Lung (tissue), 11 donors: ENCODE measurements at regions not wholly inside any gene's neighbourhood (a gene's known extent, or its start where the extent isn't known, plus 50 kb on each side); places are given as distances from the start of the nearest gene placed in this dataset.

Experiments used
- ATAC-seq: fragments of 200-7000 bp; cut with Tn5 transposase; one replicate; pipeline ENCODE4 v1.9.1; 2020; ENCODE audit warnings: moderate number of reproducible peaks; ENCODE audit not compliant: insufficient read depth, low FRiP score
- DNase-seq, 3 donors: peaks; one replicate each; pipeline ENCODE4 v3.0.0-alpha.2; 2013 to 2017
- H3K27ac ChIP-seq, 2 donors: one replicate each; pipeline ENCODE4 v1.5.1; 2013; ENCODE audit warnings: mild to moderate bottlenecking in 2 of 2, moderate library complexity in 2 of 2, control low read depth in 1 of 2, inconsistent platforms in 1 of 2, low read depth in 1 of 2, low read length in 1 of 2
- H3K27me3 ChIP-seq, 3 donors: one replicate each; pipeline ENCODE4 v1.5.1; 2013; ENCODE audit warnings: low read length in 2 of 3; ENCODE audit not compliant: control insufficient read depth in 3 of 3, insufficient read depth in 3 of 3
- H3K36me3 ChIP-seq, 4 donors: one replicate each; pipeline ENCODE4 v1.5.1; 2013; ENCODE audit warnings: low read length in 4 of 4, mild to moderate bottlenecking in 1 of 4, moderate library complexity in 1 of 4; ENCODE audit not compliant: control insufficient read depth in 4 of 4, insufficient read depth in 4 of 4
- H3K4me1 ChIP-seq, 5 donors: one replicate each; pipeline ENCODE4 v1.5.1; 2013; ENCODE audit warnings: low read length in 5 of 5, mild to moderate bottlenecking in 2 of 5, moderate library complexity in 1 of 5; ENCODE audit not compliant: control insufficient read depth in 5 of 5, insufficient read depth in 5 of 5
- H3K4me3 ChIP-seq: one replicate; pipeline ENCODE4 v1.5.1; 2013; ENCODE audit warnings: mild to moderate bottlenecking, control low read depth, moderate library complexity
- H3K9ac ChIP-seq, 2 donors: one replicate each; pipeline ENCODE4 v1.5.1; 2013; ENCODE audit warnings: low read length in 2 of 2, control low read depth in 1 of 2; ENCODE audit not compliant: insufficient read depth in 1 of 2
- H3K9me3 ChIP-seq, 4 donors: one replicate each; pipeline ENCODE4 v1.5.1; 2013; ENCODE audit warnings: low read length in 3 of 4, mild to moderate bottlenecking in 1 of 4, moderate library complexity in 1 of 4; ENCODE audit not compliant: control insufficient read depth in 4 of 4, insufficient read depth in 3 of 4
- WGBS, 2 donors: extraction: QIAGEN DNeasy Blood & Tissue Kit; methylation state at CpG; one replicate each; pipeline ENCODE4 v1.1.7; 2013; 5-methylcytosine and 5-hydroxymethylcytosine counted together
- TF ChIP-seq, protein P1 (sequence below): IDR thresholded peaks from 2 replicates; pipeline ENCODE4 v1.5.1; 2012; ENCODE audit warnings: mild to moderate bottlenecking; ENCODE audit errors: control extremely low read depth, extremely low read depth
- donor health status: control.
- donor health status: control.
- donor health status: Bipolar disorder and iron deficiency.
- donor health status: healthy.
- donor health status: DM: yes; HTN: yes; CAD: no.

DNA sequence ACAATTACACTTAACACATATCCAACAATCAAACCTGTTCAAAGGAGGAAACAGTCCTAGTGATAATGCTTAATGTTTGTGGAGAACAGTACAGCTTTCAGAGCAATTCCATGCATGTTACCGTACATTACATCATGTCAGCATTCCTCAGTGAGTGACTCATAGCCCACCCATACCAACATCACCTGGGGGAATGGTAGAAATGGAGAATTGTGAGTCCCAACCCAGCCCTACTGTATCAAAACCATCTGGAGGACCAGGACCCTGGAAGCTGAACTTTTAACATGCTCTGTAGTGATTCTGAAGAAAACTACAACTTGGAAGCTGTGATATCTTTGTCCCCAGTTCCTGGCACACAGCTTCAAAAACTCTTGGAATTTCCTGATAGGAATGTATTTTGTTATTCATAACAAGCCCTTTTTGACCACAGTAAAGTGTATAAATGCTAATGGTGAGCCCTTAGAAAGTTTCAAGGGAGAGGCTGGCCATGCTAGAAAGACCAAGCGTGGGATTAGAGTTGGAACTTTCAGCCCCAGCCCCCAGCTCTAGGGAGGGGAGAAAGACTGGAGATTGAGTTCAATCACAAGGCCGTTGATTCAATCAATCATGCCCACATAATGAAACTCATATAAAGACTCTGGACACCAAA, 301.1 kb downstream of the BUD13 start:
- ATAC-seq (no peak), DNase-seq (peak in 1 of 3 donors; percentile 1)
- TF ChIP-seq, protein P1, sequence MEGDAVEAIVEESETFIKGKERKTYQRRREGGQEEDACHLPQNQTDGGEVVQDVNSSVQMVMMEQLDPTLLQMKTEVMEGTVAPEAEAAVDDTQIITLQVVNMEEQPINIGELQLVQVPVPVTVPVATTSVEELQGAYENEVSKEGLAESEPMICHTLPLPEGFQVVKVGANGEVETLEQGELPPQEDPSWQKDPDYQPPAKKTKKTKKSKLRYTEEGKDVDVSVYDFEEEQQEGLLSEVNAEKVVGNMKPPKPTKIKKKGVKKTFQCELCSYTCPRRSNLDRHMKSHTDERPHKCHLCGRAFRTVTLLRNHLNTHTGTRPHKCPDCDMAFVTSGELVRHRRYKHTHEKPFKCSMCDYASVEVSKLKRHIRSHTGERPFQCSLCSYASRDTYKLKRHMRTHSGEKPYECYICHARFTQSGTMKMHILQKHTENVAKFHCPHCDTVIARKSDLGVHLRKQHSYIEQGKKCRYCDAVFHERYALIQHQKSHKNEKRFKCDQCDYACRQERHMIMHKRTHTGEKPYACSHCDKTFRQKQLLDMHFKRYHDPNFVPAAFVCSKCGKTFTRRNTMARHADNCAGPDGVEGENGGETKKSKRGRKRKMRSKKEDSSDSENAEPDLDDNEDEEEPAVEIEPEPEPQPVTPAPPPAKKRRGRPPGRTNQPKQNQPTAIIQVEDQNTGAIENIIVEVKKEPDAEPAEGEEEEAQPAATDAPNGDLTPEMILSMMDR = no peak
- Histone ChIP-seq H3K4me3 (no peak overlapping the region), H3K27ac (no peak overlapping the region), H3K36me3 (no peaks in the 10 kb centered on the region), H3K27me3 (peaks cover 0 to 3% (median 1%) of the 10 kb centered on the region in 3 donors), H3K9me3 (no peaks in the 10 kb centered on the region), H3K9ac (no peak overlapping the region), H3K4me1 (no peaks in the 10 kb centered on the region)
- WGBS, 2 donors = 56 to 84% methylated on average over 3 of the region's 3 CpGs

DNA sequence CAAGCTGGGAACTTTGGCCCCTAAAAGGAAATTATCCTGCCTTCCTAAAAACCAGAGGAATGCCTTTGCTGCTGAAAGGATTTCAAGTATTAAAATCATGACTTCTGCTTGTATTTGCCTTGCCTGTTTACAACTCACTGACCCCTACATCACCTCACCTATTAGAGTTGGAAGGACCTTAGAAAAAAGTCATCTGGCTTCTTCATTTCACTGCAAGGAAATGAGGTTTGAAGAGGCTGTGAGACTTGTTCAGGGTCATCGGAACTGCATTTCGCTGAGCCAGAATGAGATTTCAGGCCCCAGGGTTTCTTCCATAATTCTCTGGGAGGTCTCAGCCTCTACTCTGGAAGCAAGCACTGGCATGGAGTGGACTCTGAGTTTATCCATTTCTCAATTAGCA, 304.1 kb downstream of the BUD13 start:
- TF ChIP-seq, protein P1 = no peak
- H3K9ac ChIP-seq = no peak overlapping the region
- no peaks in the 10 kb centered on the region for H3K9me3 ChIP-seq
- H3K27me3 ChIP-seq = peaks cover 0 to 3% (median 3%) of the 10 kb centered on the region in 3 donors
- H3K36me3 ChIP-seq = no peaks in the 10 kb centered on the region
- no peak overlapping the region for H3K4me3 ChIP-seq
- 75 to 92% methylated on average over 2 of the region's 2 CpGs for WGBS, 2 donors
- no peak overlapping the region for H3K27ac ChIP-seq
- no peaks in the 10 kb centered on the region for H3K4me1 ChIP-seq
- ATAC-seq = no peak
- DNase-seq = no peak

GRCh38 chr11:116467823-116468222, 305.0 kb downstream of the BUD13 start:
- no peak overlapping the region for H3K9ac ChIP-seq

More at GRCh38 chr11:116467823-116468222, 305.0 kb downstream of the BUD13 start:
- H3K27me3 ChIP-seq = peaks cover 0 to 3% (median 3%) of the 10 kb centered on the region in 3 donors
- TF ChIP-seq, protein P1 = no peak
- no peak overlapping the region for H3K4me3 ChIP-seq
- no peak for DNase-seq
- 71% methylated on average over 6 of the region's 6 CpGs for WGBS, 2 donors
- ATAC-seq = no peak
- H3K4me1 ChIP-seq = no peaks in the 10 kb centered on the region
- H3K9me3 ChIP-seq = no peaks in the 10 kb centered on the region
- H3K27ac ChIP-seq = no peak overlapping the region
- no peaks in the 10 kb centered on the region for H3K36me3 ChIP-seq
